ENCODE measurements at regions not wholly inside any gene's neighbourhood (a gene's known extent, or its start where the extent isn't known, plus 50 kb on each side); places are given as distances from the start of the nearest gene placed in this dataset.
"Not testable (repeated sequence)": the region's sequence is repeated elsewhere in the genome, so short reads cannot be mapped to it uniquely, and the experiment has no call there.

DNA sequence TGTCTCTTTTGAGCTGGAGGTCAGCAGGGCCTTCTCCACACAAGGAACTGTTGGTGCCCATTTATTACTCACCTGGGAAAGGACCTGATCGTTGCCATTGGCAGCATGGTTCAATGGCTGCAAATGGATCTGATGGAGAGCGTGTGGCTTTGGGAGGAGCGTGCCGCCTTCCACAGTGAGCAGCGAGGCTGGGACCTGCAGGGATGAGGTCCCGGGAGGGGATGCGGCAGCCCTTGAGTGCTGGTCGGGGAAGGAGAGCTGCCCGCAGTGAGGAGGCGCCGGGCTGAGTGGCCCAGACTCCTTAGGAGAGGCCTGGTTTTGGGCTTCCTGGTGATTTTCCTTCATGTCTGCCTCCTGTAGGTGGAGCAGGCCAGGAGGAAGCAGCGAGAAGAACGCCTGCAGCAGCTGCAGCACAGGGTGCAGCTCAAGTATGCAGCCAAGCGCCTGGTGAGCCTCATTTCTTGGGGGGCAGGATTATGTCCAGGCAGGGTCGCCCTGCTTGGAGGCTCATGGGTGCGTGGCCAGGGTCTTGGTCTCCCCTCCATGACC lies 86.0 kb upstream of the PZP start:
- not testable (repeated sequence) for H3K27ac Mint-ChIP-seq; H3K9me3 Mint-ChIP-seq; H3K36me3 Mint-ChIP-seq; H3K27me3 Mint-ChIP-seq; ATAC-seq (replicated peaks); H3K4me1 Mint-ChIP-seq; DNase-seq; H3K4me3 Mint-ChIP-seq

DNA sequence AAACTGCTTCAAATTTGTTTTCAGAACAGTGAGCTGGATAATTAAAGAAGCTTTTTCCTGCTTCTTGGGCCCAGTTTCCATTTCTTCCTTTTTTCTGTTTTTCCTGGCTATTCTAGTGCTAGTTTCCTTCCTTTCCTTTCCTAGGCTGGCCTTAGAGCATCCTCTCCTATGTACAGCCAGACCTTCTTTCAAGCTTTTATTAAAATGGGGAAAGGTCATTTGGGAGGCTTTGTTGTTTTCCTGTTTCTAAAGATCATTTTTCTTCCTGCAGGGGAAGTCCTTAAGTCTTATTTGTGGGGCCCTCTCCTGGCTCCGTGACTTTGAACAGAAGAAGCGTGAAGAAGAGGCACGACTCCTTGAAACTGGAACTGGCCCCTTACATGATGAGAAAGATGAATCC lies 85.2 kb upstream of the PZP start:
- H3K36me3 Mint-ChIP-seq; ATAC-seq (replicated peaks); H3K27me3 Mint-ChIP-seq; H3K9me3 Mint-ChIP-seq; H3K4me1 Mint-ChIP-seq; H3K27ac Mint-ChIP-seq; DNase-seq; H3K4me3 Mint-ChIP-seq: not testable (repeated sequence)

DNA sequence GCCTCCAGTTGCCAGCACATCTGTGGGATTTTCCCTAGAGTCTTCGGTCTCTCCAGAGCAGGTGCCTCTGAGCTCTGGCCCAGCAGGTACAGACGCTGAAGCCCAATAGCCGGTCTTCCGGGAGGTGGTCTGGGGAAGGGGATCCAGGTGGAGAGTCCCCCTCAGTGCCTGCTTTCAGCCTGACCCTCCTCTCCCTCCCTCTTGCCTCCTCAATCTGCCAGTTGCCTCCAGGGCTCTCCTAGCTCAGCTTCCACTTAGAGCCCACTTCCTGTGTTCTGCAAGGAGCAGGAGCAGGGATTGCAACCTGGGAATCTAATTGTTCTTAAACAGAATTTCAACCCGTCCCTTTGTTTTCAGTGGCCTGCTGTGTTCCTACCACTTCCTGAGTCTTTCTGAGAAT lies 81.8 kb upstream of the PZP start:
- H3K4me3 Mint-ChIP-seq, H3K27ac Mint-ChIP-seq, H3K27me3 Mint-ChIP-seq, DNase-seq, H3K9me3 Mint-ChIP-seq, H3K36me3 Mint-ChIP-seq, H3K4me1 Mint-ChIP-seq: not testable (repeated sequence)
- peak in 1 of 2 donors; percentile 60 for ATAC-seq (replicated peaks)

DNA sequence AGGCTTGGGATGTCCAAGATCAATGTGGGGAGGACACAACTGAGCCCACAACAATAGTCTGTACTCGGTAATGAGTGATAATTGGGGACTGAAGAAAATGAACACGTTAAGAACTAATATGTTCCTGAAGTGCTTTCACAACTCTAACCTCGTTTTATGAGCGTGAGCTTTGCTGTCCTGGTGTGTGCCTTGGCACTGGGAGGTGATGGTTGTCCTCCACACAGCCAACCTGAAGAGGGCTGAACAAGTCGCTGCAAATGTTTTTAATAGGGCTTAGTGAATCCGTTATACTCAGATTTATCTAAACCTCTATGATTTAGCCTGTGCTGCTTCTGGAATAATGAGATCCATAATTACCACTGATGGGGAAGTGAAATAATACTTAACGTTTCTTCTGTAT lies 76.5 kb upstream of the PZP start:
- H3K36me3 Mint-ChIP-seq, DNase-seq, H3K27ac Mint-ChIP-seq, H3K4me1 Mint-ChIP-seq, H3K27me3 Mint-ChIP-seq, H3K9me3 Mint-ChIP-seq: not testable (repeated sequence)
- ATAC-seq (replicated peaks) = peak in 1 of 2 donors; percentile 7
- H3K4me3 Mint-ChIP-seq = peak overlapping the region; percentile 98 to 99

GRCh38 chr12:9284197-9284596 lies 76.0 kb upstream of the PZP start:
- not testable (repeated sequence) for H3K4me1 Mint-ChIP-seq, H3K36me3 Mint-ChIP-seq, H3K27me3 Mint-ChIP-seq, H3K9me3 Mint-ChIP-seq
- DNase-seq = peak; percentile 6
- peak overlapping the region; percentile 99 for H3K27ac Mint-ChIP-seq
- peak; percentile 61 to 68 for ATAC-seq (replicated peaks)
- H3K4me3 Mint-ChIP-seq = peak overlapping the region; percentile 98 to 99

GRCh38 chr12:9283346-9284095 lies 75.3 kb upstream of the PZP start:
- Mint-ChIP-seq H3K27ac (peak overlapping the region; percentile 99), H3K4me3 (peak overlapping the region; percentile 98 to 99)
- not testable (repeated sequence) for H3K27me3 Mint-ChIP-seq, H3K36me3 Mint-ChIP-seq, H3K4me1 Mint-ChIP-seq, H3K9me3 Mint-ChIP-seq
- DNase-seq = peak; percentile 78
- ATAC-seq (replicated peaks) = peak; percentile 93 to 94

DNA sequence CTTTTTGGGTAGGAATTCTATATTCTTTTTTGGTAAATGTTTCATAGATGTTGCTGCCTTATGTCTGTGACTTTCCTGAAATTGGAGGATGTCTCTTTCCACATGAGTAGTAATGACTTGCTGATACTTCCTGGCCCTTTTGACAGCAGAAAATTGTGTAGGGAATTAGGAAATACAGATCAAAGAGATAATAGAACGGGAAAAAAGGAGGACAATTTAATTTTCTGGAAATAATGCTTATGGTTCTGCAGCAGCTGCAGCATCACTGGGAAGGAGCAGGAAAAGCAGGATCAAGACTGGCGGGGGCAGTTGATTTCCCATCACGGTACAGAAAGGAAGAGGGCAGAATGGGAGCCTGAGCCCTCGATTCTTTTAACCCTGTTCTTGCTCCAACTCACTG lies 68.8 kb upstream of the PZP start:
- H3K4me3 Mint-ChIP-seq = no peak overlapping the region
- no peak for ATAC-seq (replicated peaks)
- DNase-seq = no peak
- no peak overlapping the region for H3K27ac Mint-ChIP-seq
- peaks cover 10 to 11% of the 10 kb centered on the region in 2 donors for H3K27me3 Mint-ChIP-seq
- H3K4me1 Mint-ChIP-seq = peaks cover 0 to 4% of the 10 kb centered on the region in 2 donors
- no peaks in the 10 kb centered on the region for H3K36me3 Mint-ChIP-seq
- no peaks in the 10 kb centered on the region for H3K9me3 Mint-ChIP-seq

- Mint-ChIP-seq H3K4me3 (no peak overlapping the region), H3K27me3 (peaks cover 7 to 20% of the 10 kb centered on the region in 2 donors), H3K9me3 (no peaks in the 10 kb centered on the region), H3K4me1 (peaks cover 0 to 4% of the 10 kb centered on the region in 2 donors), H3K36me3 (no peaks in the 10 kb centered on the region), H3K27ac (no peak overlapping the region)
- ATAC-seq (replicated peaks) (no peak), DNase-seq (no peak)
Measured at GRCh38 chr12:9273276-9273675, 65.1 kb upstream of the PZP start.

DNA sequence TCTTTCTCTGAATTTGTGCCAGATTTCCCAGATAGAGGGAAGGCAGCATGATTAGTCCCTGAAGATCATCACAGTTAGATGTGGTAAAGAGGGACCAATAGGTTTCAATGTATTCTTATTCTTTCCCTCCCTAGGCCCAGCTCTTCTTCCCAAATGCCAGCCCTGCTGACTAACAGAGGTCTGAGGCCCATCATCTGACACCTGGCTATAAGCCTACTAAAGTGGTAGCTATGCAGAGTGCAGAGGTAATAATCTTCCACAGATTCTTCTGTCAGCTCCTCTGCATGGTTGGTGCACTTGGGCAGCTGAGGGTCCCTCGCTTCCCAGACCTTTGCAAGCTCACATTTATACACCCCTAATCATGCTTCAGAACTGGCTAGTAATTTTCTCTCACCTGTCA lies 63.7 kb upstream of the PZP start:
- H3K27ac Mint-ChIP-seq = no peak overlapping the region
- DNase-seq (no peak), ATAC-seq (replicated peaks) (no peak)
- H3K9me3 Mint-ChIP-seq = no peaks in the 10 kb centered on the region
- H3K4me1 Mint-ChIP-seq = peaks cover 0 to 4% of the 10 kb centered on the region in 2 donors
- peaks cover 1 to 19% of the 10 kb centered on the region in 2 donors for H3K27me3 Mint-ChIP-seq
- H3K4me3 Mint-ChIP-seq = no peak overlapping the region
- H3K36me3 Mint-ChIP-seq = no peaks in the 10 kb centered on the region

DNA sequence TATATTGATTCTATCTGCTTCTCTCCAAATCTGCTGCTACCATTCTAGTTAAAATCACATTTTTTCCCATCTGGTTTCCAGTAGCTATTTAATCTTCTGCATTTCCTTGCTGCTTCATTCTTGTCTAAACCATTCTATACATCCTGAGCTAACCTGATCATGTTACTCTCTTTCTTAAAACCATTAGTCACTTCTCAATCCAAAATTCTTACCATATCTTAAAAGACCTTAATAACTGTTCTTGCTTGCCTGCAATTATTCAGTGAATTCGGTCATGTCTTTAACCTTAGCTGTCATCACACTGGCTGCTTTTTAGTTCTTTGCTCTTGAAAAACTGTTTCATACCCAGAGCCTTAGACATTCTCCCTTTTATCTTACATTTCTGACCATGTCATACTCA lies 56.4 kb upstream of the PZP start:
- Mint-ChIP-seq H3K36me3 (no peaks in the 10 kb centered on the region), H3K9me3 (no peaks in the 10 kb centered on the region), H3K4me1 (no peaks in the 10 kb centered on the region), H3K4me3 (no peak overlapping the region), H3K27ac (no peak overlapping the region), H3K27me3 (peaks cover 7 to 18% of the 10 kb centered on the region in 2 donors)
- DNase-seq (no peak), ATAC-seq (replicated peaks) (no peak)

DNA sequence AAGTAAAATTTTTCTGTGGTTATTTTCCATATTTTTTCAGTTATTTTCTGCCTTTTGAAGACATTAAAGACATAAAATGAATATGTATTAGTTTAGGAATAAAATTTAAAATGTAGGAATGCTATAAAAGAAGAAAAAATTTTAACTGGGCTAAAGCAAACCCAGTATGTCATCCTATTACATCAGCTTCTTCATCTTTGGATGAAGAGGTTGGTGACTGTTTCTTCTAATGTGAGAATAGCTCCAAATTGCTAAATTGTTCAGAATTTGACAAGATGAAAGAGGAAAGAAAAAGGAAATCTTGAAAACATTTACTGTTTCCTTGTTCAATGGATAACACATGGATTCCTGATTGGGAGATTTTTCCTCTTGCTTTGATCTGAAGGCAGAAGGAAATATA lies 52.7 kb upstream of the PZP start:
- Mint-ChIP-seq H3K36me3 (no peaks in the 10 kb centered on the region), H3K9me3 (no peaks in the 10 kb centered on the region), H3K4me1 (no peaks in the 10 kb centered on the region), H3K27me3 (peaks cover 7 to 10% of the 10 kb centered on the region in 2 donors), H3K27ac (no peak overlapping the region), H3K4me3 (no peak overlapping the region)
- ATAC-seq (replicated peaks) (no peak), DNase-seq (no peak)

DNA sequence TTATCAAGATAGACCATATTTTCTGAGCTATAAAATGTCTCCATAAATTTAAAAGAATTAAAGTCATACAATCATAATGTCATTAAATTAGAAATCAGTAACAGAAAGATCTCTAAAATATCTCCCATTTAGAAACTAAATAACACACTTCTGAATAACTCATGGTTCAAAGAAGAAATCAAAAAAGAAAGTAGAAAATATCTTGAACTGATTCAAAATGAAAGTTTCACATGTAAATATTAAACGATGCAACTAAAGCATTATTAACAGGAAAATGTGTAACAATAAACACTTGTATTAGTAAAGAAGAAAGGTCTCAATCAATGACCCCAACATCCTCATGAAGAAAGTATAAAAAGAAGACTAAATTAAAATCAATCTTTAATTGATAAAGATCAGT lies 50.5 kb upstream of the PZP start:
- H3K4me3 Mint-ChIP-seq = no peak overlapping the region
- H3K4me1 Mint-ChIP-seq = no peaks in the 10 kb centered on the region
- H3K9me3 Mint-ChIP-seq = no peaks in the 10 kb centered on the region
- no peak for DNase-seq
- no peak for ATAC-seq (replicated peaks)
- peaks cover 6 to 7% of the 10 kb centered on the region in 2 donors for H3K27me3 Mint-ChIP-seq
- H3K36me3 Mint-ChIP-seq = no peaks in the 10 kb centered on the region
- H3K27ac Mint-ChIP-seq = no peak overlapping the region

All from stimulated activated naive B cell treated with anti-CD40 and anti-IgM and Interleukin-4, amounts not matched to agents 10 μg/mL and 1 μg/mL and 100 μg/mL, for 72 hours (primary cell).